ENCODE measurements at regions not wholly inside any gene's neighbourhood (a gene's known extent, or its start where the extent isn't known, plus 50 kb on each side); places are given as distances from the start of the nearest gene placed in this dataset.

DNA sequence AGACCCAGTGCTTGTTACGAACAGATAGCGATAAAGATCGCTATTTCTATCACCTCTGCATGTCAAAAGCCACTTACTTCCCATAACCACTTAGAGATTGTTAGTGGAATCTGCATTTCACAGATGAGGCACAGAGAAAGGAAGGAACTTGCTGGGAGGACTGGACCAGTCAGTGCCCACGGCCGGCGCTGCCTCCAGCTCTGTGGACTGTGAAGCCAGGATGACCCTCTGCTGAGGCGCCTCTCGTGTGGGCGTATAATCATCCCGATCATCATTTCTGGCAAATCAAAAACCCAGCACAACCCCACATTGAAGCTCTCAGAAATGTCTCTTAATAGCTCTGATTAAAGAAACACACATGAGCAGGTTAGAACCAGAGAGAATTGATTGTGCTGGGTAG lies 61.5 kb upstream of the ADRA2C start:
- no peak overlapping the region for H3K27ac ChIP-seq
- no peaks in the 10 kb centered on the region for H3K27me3 ChIP-seq
- intact Hi-C loops (cut with DNase I) = no loop called here
- H3K36me3 ChIP-seq = no peaks in the 10 kb centered on the region
- H3K4me1 ChIP-seq (ENCODE audit: insufficient read depth) = no peaks in the 10 kb centered on the region
- 45 to 58% (median 54%) methylated on average over 10 of the region's 10 CpGs for WGBS, 3 donors
- H3K9me3 ChIP-seq = no peaks in the 10 kb centered on the region
- no peak for TF ChIP-seq EP300 (IDR thresholded peaks at IDR 0.05)
- TF ChIP-seq, protein P1, sequence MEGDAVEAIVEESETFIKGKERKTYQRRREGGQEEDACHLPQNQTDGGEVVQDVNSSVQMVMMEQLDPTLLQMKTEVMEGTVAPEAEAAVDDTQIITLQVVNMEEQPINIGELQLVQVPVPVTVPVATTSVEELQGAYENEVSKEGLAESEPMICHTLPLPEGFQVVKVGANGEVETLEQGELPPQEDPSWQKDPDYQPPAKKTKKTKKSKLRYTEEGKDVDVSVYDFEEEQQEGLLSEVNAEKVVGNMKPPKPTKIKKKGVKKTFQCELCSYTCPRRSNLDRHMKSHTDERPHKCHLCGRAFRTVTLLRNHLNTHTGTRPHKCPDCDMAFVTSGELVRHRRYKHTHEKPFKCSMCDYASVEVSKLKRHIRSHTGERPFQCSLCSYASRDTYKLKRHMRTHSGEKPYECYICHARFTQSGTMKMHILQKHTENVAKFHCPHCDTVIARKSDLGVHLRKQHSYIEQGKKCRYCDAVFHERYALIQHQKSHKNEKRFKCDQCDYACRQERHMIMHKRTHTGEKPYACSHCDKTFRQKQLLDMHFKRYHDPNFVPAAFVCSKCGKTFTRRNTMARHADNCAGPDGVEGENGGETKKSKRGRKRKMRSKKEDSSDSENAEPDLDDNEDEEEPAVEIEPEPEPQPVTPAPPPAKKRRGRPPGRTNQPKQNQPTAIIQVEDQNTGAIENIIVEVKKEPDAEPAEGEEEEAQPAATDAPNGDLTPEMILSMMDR (IDR thresholded peaks at IDR 0.05) = no peak
- TF ChIP-seq POLR2A (IDR thresholded peaks at IDR 0.05) = no peak
- peak in 1 of 5 donors; percentile 13 for DNase-seq
- H3K4me3 ChIP-seq = no peak overlapping the region

DNA sequence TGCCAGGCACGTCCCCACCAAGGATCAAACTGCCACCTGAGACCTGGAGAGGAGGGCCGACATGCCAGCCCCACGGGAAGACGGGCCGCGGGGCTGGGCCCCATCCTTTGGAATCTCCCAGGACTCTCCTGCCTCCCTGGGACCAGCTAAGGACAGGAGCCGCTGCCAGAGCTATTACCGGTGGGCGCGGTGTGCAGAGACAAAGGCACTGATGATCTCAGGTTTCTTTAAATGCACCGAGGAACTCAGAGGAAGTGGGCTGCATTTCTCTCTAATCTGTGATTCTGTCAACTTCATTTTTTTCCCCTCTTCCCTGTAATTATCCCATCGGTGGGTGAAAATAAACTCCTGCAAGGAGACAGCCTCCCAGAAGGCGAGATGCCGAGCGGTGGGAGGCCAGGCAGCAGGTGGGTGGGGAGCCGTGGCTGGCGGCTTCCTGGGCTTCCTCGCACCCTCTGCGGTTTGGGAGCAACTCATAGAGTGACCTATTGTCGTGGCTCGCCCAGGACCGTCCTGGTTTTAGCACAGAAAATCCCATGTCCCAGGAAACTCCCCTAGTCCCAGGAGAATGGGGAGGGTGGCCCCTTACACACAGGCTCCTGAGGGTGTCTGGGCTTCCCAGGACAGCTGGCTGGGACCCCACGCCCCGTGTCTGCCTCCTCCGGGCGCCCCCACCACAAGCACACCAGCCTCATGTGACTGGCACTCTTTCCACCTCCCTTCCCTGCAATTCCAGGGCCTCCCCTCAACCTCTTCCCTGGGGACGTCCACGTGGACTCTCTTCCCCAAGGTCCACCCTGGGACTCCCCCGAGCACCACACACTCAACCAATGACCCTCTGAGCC lies 62.3 kb upstream of the ADRA2C start:
- H3K4me1 ChIP-seq (ENCODE audit: insufficient read depth) = no peaks in the 10 kb centered on the region
- intact Hi-C loops (cut with DNase I) = no loop called here
- H3K27me3 ChIP-seq = no peaks in the 10 kb centered on the region

GRCh38 chr4:3703343-3703676 lies 62.9 kb upstream of the ADRA2C start:
- no peak overlapping the region for H3K4me3 ChIP-seq
- no peaks in the 10 kb centered on the region for H3K4me1 ChIP-seq (ENCODE audit: insufficient read depth)
- TF ChIP-seq, protein P1 (IDR thresholded peaks at IDR 0.05) = no peak
- TF ChIP-seq EP300 (IDR thresholded peaks at IDR 0.05) (no peak), POLR2A (IDR thresholded peaks at IDR 0.05) (no peak)
- 18 to 27% (median 19%) methylated on average over 5 of the region's 5 CpGs for WGBS, 3 donors
- H3K27ac ChIP-seq = no peak overlapping the region
- no peaks in the 10 kb centered on the region for H3K36me3 ChIP-seq
- peak in 1 of 5 donors; percentile 4 for DNase-seq
- H3K27me3 ChIP-seq = no peaks in the 10 kb centered on the region
- no peaks in the 10 kb centered on the region for H3K9me3 ChIP-seq
- intact Hi-C loops (cut with DNase I) = no loop called here

More for the DNA sequence above, 62.3 kb upstream of the ADRA2C start:
- 14 to 31% (median 21%) methylated on average over 29 of the region's 29 CpGs for WGBS, 3 donors
- no peaks in the 10 kb centered on the region for H3K9me3 ChIP-seq
- TF ChIP-seq POLR2A (IDR thresholded peaks at IDR 0.05) (no peak), EP300 (IDR thresholded peaks at IDR 0.05) (no peak)
- TF ChIP-seq, protein P1 (IDR thresholded peaks at IDR 0.05) = no peak
- peak in 2 of 5 donors; percentile 3 to 26 for DNase-seq
- no peak overlapping the region for H3K4me3 ChIP-seq
- H3K36me3 ChIP-seq = no peaks in the 10 kb centered on the region
- no peak overlapping the region for H3K27ac ChIP-seq

- WGBS, 3 donors = 16 to 26% (median 23%) methylated on average over 30 to 31 of the region's 31 CpGs
- intact Hi-C loops (cut with DNase I) = no loop called here
- Histone ChIP-seq H3K27me3 (no peaks in the 10 kb centered on the region), H3K4me1 (ENCODE audit: insufficient read depth) (no peaks in the 10 kb centered on the region), H3K27ac (no peak overlapping the region), H3K4me3 (no peak overlapping the region), H3K9me3 (no peaks in the 10 kb centered on the region), H3K36me3 (no peaks in the 10 kb centered on the region)
- TF ChIP-seq EP300 (IDR thresholded peaks at IDR 0.05) (no peak), POLR2A (IDR thresholded peaks at IDR 0.05) (no peak)
- TF ChIP-seq, protein P1 (IDR thresholded peaks at IDR 0.05) = no peak
- peak in 2 of 5 donors; percentile 4 to 29 for DNase-seq
These were observed 63.5 kb upstream of the ADRA2C start for GRCh38 chr4:3702561-3703221.

All from ovary (tissue), 7 donors.